Nephron (organoid): ENCODE measurements at regions not wholly inside any gene's neighbourhood (a gene's known extent, or its start where the extent isn't known, plus 50 kb on each side); places are given as distances from the start of the nearest gene placed in this dataset.

Source experiments
- H3K27ac Mint-ChIP-seq, 3 experiments: 2 replicates each; pipeline ENCODE4 v1.8.0; 2020; ENCODE audit warnings: mixed read lengths in 3 of 3, mild to moderate bottlenecking in 2 of 3, moderate library complexity in 1 of 3
- H3K27me3 Mint-ChIP-seq: 2 replicates; pipeline ENCODE4 v1.8.0; 2021; ENCODE audit warnings: low read depth, mild to moderate bottlenecking, moderate library complexity, mixed read lengths
- H3K36me3 Mint-ChIP-seq: 2 replicates; pipeline ENCODE4 v1.8.0; 2020; ENCODE audit warnings: low read depth, mixed read lengths
- H3K4me1 Mint-ChIP-seq: 2 replicates; pipeline ENCODE4 v1.8.0; 2020; ENCODE audit warnings: mixed read lengths
- H3K4me3 Mint-ChIP-seq, 3 experiments: 2 replicates each; pipeline ENCODE4 v1.8.0; 2020; ENCODE audit warnings: mild to moderate bottlenecking in 3 of 3, mixed read lengths in 3 of 3, moderate library complexity in 2 of 3
- H3K9me3 Mint-ChIP-seq: 2 replicates; pipeline ENCODE4 v1.8.0; 2020; ENCODE audit warnings: mixed read lengths
- TF ChIP-seq, protein P1 (sequence below), 3 experiments: fragments of 200-600 bp; sonication (generic); IDR thresholded peaks; one replicate each; pipeline ENCODE4 v1.5.0; 2021; ENCODE audit warnings: antibody characterized with exemption in 3 of 3; ENCODE audit not compliant: unreplicated experiment in 3 of 3

DNA sequence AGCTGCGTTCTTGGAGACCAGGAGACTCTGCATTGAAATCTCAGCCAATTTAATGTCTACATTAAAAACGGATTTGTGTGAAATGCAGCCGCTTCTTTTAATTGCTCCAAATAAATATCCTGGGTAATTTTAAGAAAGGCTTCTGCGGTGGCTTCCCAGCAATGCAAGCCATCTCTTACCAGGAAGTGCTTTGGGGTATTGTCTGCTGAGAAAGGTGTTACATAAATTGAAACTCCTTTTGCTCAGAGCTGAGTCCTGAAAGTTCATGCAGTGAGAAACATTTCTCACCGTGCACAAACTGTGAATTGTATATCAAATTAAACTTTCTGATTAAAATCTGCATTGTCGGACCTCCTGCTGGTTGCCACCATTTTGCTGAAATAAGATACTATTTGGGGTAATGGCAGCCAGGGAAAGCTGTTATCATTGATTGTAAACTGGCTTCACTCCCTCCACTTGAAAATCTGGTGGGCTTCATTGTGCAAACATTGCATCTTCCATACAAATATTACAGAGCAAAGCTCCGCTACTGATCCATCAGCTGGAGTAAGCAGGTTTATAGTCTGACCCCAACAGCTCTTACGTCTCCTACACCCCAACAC, 59.5 kb downstream of the ZIC5 start:
- Mint-ChIP-seq H3K36me3 (no peaks in the 10 kb centered on the region), H3K4me1 (peaks cover 13% of the 10 kb centered on the region), H3K4me3 (no peak overlapping the region), H3K9me3 (peaks cover 2% of the 10 kb centered on the region), H3K27me3 (peaks cover 44% of the 10 kb centered on the region), H3K27ac (no peak overlapping the region)
- TF ChIP-seq, protein P1, sequence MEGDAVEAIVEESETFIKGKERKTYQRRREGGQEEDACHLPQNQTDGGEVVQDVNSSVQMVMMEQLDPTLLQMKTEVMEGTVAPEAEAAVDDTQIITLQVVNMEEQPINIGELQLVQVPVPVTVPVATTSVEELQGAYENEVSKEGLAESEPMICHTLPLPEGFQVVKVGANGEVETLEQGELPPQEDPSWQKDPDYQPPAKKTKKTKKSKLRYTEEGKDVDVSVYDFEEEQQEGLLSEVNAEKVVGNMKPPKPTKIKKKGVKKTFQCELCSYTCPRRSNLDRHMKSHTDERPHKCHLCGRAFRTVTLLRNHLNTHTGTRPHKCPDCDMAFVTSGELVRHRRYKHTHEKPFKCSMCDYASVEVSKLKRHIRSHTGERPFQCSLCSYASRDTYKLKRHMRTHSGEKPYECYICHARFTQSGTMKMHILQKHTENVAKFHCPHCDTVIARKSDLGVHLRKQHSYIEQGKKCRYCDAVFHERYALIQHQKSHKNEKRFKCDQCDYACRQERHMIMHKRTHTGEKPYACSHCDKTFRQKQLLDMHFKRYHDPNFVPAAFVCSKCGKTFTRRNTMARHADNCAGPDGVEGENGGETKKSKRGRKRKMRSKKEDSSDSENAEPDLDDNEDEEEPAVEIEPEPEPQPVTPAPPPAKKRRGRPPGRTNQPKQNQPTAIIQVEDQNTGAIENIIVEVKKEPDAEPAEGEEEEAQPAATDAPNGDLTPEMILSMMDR (IDR thresholded peaks at IDR 0.05; ENCODE audit: unreplicated experiment in 3 of 3): no peak

DNA sequence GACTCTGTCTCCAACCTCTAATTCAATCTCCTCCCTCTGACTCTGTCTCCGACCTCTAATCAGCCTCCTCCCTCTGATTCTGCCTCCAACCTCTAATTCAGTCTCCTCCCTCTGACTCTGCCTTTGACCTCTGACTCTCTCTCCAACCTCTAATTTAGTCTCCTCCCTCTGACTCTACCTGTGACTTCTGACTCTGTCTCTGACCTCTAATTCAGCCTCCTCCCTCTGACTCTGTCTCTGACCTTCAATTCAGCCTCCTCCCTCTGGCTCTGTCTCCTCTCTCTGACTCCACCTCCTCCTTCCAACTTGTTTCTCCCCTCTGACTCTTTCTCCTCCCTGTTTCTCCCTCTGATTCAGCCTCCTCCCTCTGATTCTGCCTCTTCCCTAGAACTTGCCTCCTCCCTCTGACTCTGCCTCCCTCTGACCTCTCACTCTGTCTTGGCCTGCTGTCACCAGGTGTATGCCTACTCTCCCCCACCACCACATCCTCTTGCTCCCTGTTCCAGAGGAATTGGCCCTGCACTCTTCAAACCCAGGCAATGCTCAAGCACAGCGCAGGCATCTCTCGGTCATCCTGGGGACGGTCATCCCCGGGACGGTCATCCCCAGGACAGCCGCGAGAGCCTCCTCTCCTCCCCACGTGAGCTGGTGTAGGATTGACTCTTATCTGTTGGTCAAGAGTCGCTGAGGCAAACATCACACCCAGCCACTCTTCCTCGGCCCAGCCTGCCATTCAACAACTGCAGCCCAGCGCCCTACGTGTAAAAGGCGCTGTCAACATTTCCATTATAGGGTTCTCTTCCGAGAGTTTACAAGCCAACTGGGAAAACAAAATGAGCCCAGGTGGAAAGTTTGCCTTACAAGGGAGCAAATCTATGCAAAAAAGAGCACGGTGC, 60.2 kb downstream of the ZIC5 start:
- Mint-ChIP-seq H3K27ac (peak overlapping the region in 1 of 3 experiments; percentile 50), H3K9me3 (peaks cover 2% of the 10 kb centered on the region), H3K4me3 (no peak overlapping the region), H3K4me1 (peaks cover 13% of the 10 kb centered on the region), H3K36me3 (no peaks in the 10 kb centered on the region), H3K27me3 (peaks cover 40% of the 10 kb centered on the region)
- TF ChIP-seq, protein P1 (IDR thresholded peaks at IDR 0.05; ENCODE audit: unreplicated experiment in 3 of 3): no peak

DNA sequence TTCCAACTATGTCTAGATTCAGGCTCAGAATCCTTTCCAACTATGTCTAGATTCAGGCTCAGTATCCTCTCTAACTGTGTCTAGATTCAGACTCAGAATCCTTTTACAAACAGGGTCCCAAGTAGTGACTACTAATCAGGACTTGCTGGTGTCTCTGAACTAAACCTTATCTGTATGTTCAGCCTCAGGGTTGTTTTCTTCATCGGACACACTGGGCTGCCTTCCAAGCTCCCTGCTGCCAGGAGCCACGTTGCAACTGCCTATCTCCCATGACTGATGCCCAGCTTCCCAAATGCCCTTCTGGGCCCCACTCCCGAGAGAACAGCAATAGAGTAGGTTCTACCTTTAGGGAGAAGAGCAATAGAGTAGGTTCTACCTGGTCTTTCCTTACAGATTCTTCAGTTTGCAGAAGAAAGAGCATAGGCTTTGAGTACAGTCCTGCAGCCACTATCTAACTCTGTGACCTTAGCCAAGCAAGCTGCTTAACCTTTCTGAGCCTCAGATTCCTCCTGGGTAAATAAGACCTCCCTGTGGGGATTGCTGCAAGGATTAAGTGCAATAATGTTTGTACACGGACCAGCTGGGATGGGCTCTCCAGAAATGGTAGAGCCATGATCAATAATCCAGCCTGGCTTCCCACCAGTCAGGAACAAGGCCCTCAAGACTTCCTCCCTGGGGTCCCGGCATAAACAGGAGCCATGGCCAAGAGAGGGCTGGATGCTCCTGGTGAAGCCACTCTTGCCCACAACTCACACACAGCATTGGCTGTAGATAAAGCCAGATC, 61.5 kb downstream of the ZIC5 start:
- TF ChIP-seq, protein P1 (IDR thresholded peaks at IDR 0.05; ENCODE audit: unreplicated experiment in 3 of 3): no peak
- H3K27ac Mint-ChIP-seq: no peak overlapping the region
- peaks cover 39% of the 10 kb centered on the region for H3K27me3 Mint-ChIP-seq
- peaks cover 2% of the 10 kb centered on the region for H3K9me3 Mint-ChIP-seq
- no peaks in the 10 kb centered on the region for H3K36me3 Mint-ChIP-seq
- no peak overlapping the region for H3K4me3 Mint-ChIP-seq
- H3K4me1 Mint-ChIP-seq: peaks cover 17% of the 10 kb centered on the region

DNA sequence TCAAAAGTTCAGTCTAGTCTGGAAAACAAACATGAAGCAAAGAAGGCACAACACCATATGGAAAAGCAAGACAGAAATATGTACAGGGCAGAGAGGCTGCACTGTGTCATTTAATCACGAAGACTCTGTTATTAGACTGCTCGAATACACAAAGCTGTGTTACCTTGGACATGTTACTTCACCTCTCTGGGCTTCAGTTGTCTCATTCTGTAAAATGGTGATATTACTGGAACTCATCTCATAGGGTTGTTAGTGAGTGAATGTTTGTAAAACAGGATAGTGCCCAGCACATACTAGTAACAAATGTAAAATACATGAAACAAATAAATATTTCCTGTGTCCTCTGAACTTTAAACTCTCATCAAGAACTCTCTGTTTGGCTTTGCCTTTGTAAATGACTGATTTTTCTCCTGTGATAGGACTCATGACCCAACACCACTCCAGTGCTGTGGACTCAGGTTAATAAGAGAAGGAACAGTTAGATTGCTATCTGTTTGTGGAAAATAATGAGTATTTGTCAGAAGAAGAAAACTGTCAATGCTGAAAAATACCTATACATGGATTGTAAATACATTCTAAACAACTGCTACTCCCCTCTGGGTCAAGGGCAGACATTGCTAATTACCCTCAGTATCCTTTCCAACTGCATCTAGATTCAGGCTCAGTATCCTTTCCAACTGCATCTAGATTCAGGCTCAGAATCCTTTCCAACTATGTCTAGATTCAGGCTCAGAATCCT, 62.3 kb downstream of the ZIC5 start:
- Mint-ChIP-seq H3K36me3 (no peaks in the 10 kb centered on the region), H3K9me3 (peaks cover 2% of the 10 kb centered on the region), H3K4me3 (no peak overlapping the region), H3K27me3 (peaks cover 37% of the 10 kb centered on the region), H3K27ac (no peak overlapping the region), H3K4me1 (peaks cover 18% of the 10 kb centered on the region)
- TF ChIP-seq, protein P1 (IDR thresholded peaks at IDR 0.05; ENCODE audit: unreplicated experiment in 3 of 3): no peak

DNA sequence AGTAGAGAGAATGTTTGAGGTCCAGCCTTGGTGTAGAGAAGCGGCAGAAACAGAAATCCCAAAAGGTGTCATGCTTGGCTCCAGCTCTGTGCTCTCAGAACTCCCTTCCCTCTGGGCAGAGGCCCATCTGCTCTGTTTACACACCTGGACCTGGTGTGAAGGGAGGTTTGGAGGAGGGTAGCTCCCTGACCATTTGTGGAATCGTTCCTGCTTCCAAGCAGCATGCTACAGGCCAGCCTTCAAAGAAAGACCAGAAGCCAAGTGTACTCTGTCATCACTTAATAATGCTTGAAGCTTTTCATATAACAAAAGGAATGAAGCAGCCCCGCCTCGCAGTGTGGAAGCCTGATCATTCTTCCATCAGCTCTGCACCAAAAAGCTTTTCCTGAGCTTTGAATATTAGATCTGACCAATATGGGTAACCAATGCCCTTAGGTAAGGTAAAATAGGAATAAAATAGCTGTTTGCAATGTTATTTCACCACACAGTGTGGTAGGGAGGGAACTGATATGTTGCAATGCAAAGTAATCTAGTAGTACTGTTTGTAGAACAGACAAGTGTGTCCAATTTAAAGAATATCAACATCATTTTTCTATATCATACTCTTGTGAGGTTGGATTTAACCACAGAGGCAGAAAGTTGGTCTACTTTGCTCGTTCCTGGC, 63.3 kb downstream of the ZIC5 start:
- Mint-ChIP-seq H3K4me3 (no peak overlapping the region), H3K36me3 (no peaks in the 10 kb centered on the region), H3K27me3 (peaks cover 32% of the 10 kb centered on the region), H3K27ac (no peak overlapping the region), H3K9me3 (peaks cover 2% of the 10 kb centered on the region), H3K4me1 (peaks cover 19% of the 10 kb centered on the region)
- TF ChIP-seq, protein P1 (IDR thresholded peaks at IDR 0.05; ENCODE audit: unreplicated experiment in 3 of 3): no peak
